ENCODE measurements at regions not wholly inside any gene's neighbourhood (a gene's known extent, or its start where the extent isn't known, plus 50 kb on each side); places are given as distances from the start of the nearest gene placed in this dataset.
"Not testable (repeated sequence)": the region's sequence is repeated elsewhere in the genome, so short reads cannot be mapped to it uniquely, and the experiment has no call there.

GRCh38 chr1:229905652-229906051, 161.4 kb upstream of the GALNT2 start:
- no peaks in the 10 kb centered on the region for H3K4me1 Mint-ChIP-seq (ENCODE audit: low read depth)
- intact Hi-C loops (cut with micrococcal nuclease), result no loop called here
- H3K4me3 Mint-ChIP-seq (ENCODE audit: low read depth), result no peak overlapping the region
- H3K27ac Mint-ChIP-seq, result no peak overlapping the region
- peaks cover 31% of the 10 kb centered on the region for H3K27me3 Mint-ChIP-seq (ENCODE audit: low read depth)
- no peak for DNase-seq (ENCODE audit: low spot score)
- no peaks in the 10 kb centered on the region for H3K9me3 Mint-ChIP-seq
- no peaks in the 10 kb centered on the region for H3K36me3 Mint-ChIP-seq (ENCODE audit: low read depth)

- H3K27me3 Mint-ChIP-seq (ENCODE audit: low read depth), result peaks cover 29% of the 10 kb centered on the region
- intact Hi-C loops (cut with micrococcal nuclease), result no loop called here
- no peaks in the 10 kb centered on the region for H3K36me3 Mint-ChIP-seq (ENCODE audit: low read depth)
- H3K4me1 Mint-ChIP-seq (ENCODE audit: low read depth), result no peaks in the 10 kb centered on the region
- H3K4me3 Mint-ChIP-seq (ENCODE audit: low read depth), result no peak overlapping the region
- DNase-seq (ENCODE audit: low spot score), result no peak
- H3K27ac Mint-ChIP-seq, result no peak overlapping the region
- no peaks in the 10 kb centered on the region for H3K9me3 Mint-ChIP-seq
Measured at GRCh38 chr1:229907884-229908638, 159.0 kb upstream of the GALNT2 start.

- Mint-ChIP-seq H3K9me3 (no peaks in the 10 kb centered on the region), H3K4me3 (ENCODE audit: low read depth) (no peak overlapping the region), H3K27me3 (ENCODE audit: low read depth) (peaks cover 26% of the 10 kb centered on the region), H3K36me3 (ENCODE audit: low read depth) (no peaks in the 10 kb centered on the region), H3K4me1 (ENCODE audit: low read depth) (no peaks in the 10 kb centered on the region), H3K27ac (no peak overlapping the region)
- no peak for DNase-seq (ENCODE audit: low spot score)
- intact Hi-C loops (cut with micrococcal nuclease), result no loop called here
Measured at GRCh38 chr1:229908689-229909088, 158.3 kb upstream of the GALNT2 start.

GRCh38 chr1:229913489-229913888, 153.5 kb upstream of the GALNT2 start:
- Mint-ChIP-seq H3K36me3 (ENCODE audit: low read depth) (no peaks in the 10 kb centered on the region), H3K27ac (no peak overlapping the region), H3K27me3 (ENCODE audit: low read depth) (peaks cover 20% of the 10 kb centered on the region), H3K9me3 (no peaks in the 10 kb centered on the region), H3K4me3 (ENCODE audit: low read depth) (no peak overlapping the region), H3K4me1 (ENCODE audit: low read depth) (no peaks in the 10 kb centered on the region)
- intact Hi-C loops (cut with micrococcal nuclease), result no loop called here
- DNase-seq (ENCODE audit: low spot score), result no peak

GRCh38 chr1:229919488-229919887, 147.6 kb upstream of the GALNT2 start:
- H3K4me1 Mint-ChIP-seq (ENCODE audit: low read depth); H3K9me3 Mint-ChIP-seq; H3K4me3 Mint-ChIP-seq (ENCODE audit: low read depth); H3K36me3 Mint-ChIP-seq (ENCODE audit: low read depth); intact Hi-C loops (cut with micrococcal nuclease); DNase-seq (ENCODE audit: low spot score); H3K27ac Mint-ChIP-seq; H3K27me3 Mint-ChIP-seq (ENCODE audit: low read depth): not testable (repeated sequence)

GRCh38 chr1:229920683-229921082, 146.4 kb upstream of the GALNT2 start:
- Mint-ChIP-seq H3K27ac (no peak overlapping the region), H3K9me3 (no peaks in the 10 kb centered on the region)

GRCh38 chr1:229922249-229922648, 144.8 kb upstream of the GALNT2 start:
- no peak for DNase-seq (ENCODE audit: low spot score)
- Mint-ChIP-seq H3K27ac (no peak overlapping the region), H3K4me3 (ENCODE audit: low read depth) (no peak overlapping the region), H3K9me3 (no peaks in the 10 kb centered on the region), H3K36me3 (ENCODE audit: low read depth) (no peaks in the 10 kb centered on the region), H3K4me1 (ENCODE audit: low read depth) (no peaks in the 10 kb centered on the region), H3K27me3 (ENCODE audit: low read depth) (peaks cover 15% of the 10 kb centered on the region)
- intact Hi-C loops (cut with micrococcal nuclease), result no loop called here

More at GRCh38 chr1:229920683-229921082, 146.4 kb upstream of the GALNT2 start:
- Mint-ChIP-seq H3K4me1 (ENCODE audit: low read depth) (no peaks in the 10 kb centered on the region), H3K27me3 (ENCODE audit: low read depth) (peaks cover 7% of the 10 kb centered on the region), H3K4me3 (ENCODE audit: low read depth) (no peak overlapping the region), H3K36me3 (ENCODE audit: low read depth) (no peaks in the 10 kb centered on the region)
- no peak for DNase-seq (ENCODE audit: low spot score)
- intact Hi-C loops (cut with micrococcal nuclease), result no loop called here

- no peaks in the 10 kb centered on the region for H3K4me1 Mint-ChIP-seq (ENCODE audit: low read depth)
- no peaks in the 10 kb centered on the region for H3K9me3 Mint-ChIP-seq
- DNase-seq (ENCODE audit: low spot score), result no peak
- peaks cover 21% of the 10 kb centered on the region for H3K27me3 Mint-ChIP-seq (ENCODE audit: low read depth)
- no peaks in the 10 kb centered on the region for H3K36me3 Mint-ChIP-seq (ENCODE audit: low read depth)
- no peak overlapping the region for H3K4me3 Mint-ChIP-seq (ENCODE audit: low read depth)
- H3K27ac Mint-ChIP-seq, result no peak overlapping the region
- intact Hi-C loops (cut with micrococcal nuclease), result no loop called here
Measured at GRCh38 chr1:229924639-229925038, 142.4 kb upstream of the GALNT2 start.

- H3K4me3 Mint-ChIP-seq (ENCODE audit: low read depth), result no peak overlapping the region
- no peaks in the 10 kb centered on the region for H3K36me3 Mint-ChIP-seq (ENCODE audit: low read depth)
- H3K4me1 Mint-ChIP-seq (ENCODE audit: low read depth), result no peaks in the 10 kb centered on the region
- H3K9me3 Mint-ChIP-seq, result no peaks in the 10 kb centered on the region
- H3K27me3 Mint-ChIP-seq (ENCODE audit: low read depth), result peaks cover 27% of the 10 kb centered on the region
- intact Hi-C loops (cut with micrococcal nuclease), result no loop called here
- H3K27ac Mint-ChIP-seq, result no peak overlapping the region
- no peak for DNase-seq (ENCODE audit: low spot score)
Measured at GRCh38 chr1:229928767-229929166, 138.3 kb upstream of the GALNT2 start.

- intact Hi-C loops (cut with micrococcal nuclease); H3K4me1 Mint-ChIP-seq (ENCODE audit: low read depth); H3K27ac Mint-ChIP-seq; H3K4me3 Mint-ChIP-seq (ENCODE audit: low read depth); H3K9me3 Mint-ChIP-seq; DNase-seq (ENCODE audit: low spot score); H3K36me3 Mint-ChIP-seq (ENCODE audit: low read depth): not testable (repeated sequence)
- H3K27me3 Mint-ChIP-seq (ENCODE audit: low read depth), result peaks cover 27% of the 10 kb centered on the region
Measured at GRCh38 chr1:229931751-229932150, 135.3 kb upstream of the GALNT2 start.

- H3K27ac Mint-ChIP-seq; intact Hi-C loops (cut with micrococcal nuclease); DNase-seq (ENCODE audit: low spot score); H3K9me3 Mint-ChIP-seq; H3K4me1 Mint-ChIP-seq (ENCODE audit: low read depth); H3K4me3 Mint-ChIP-seq (ENCODE audit: low read depth); H3K36me3 Mint-ChIP-seq (ENCODE audit: low read depth): not testable (repeated sequence)
- peaks cover 20% of the 10 kb centered on the region for H3K27me3 Mint-ChIP-seq (ENCODE audit: low read depth)
Measured at GRCh38 chr1:229935157-229935556, 131.9 kb upstream of the GALNT2 start.

GRCh38 chr1:229938551-229938950, 128.5 kb upstream of the GALNT2 start:
- H3K27me3 Mint-ChIP-seq (ENCODE audit: low read depth), result peaks cover 16% of the 10 kb centered on the region
- H3K27ac Mint-ChIP-seq, result no peak overlapping the region
- DNase-seq (ENCODE audit: low spot score), result no peak
- H3K9me3 Mint-ChIP-seq, result no peaks in the 10 kb centered on the region
- no peak overlapping the region for H3K4me3 Mint-ChIP-seq (ENCODE audit: low read depth)
- intact Hi-C loops (cut with micrococcal nuclease), result no loop called here
- H3K4me1 Mint-ChIP-seq (ENCODE audit: low read depth), result no peaks in the 10 kb centered on the region
- no peaks in the 10 kb centered on the region for H3K36me3 Mint-ChIP-seq (ENCODE audit: low read depth)

GRCh38 chr1:229940684-229941083, 126.4 kb upstream of the GALNT2 start:
- H3K36me3 Mint-ChIP-seq (ENCODE audit: low read depth), result no peaks in the 10 kb centered on the region
- intact Hi-C loops (cut with micrococcal nuclease), result no loop called here
- H3K27ac Mint-ChIP-seq, result no peak overlapping the region
- peaks cover 4% of the 10 kb centered on the region for H3K27me3 Mint-ChIP-seq (ENCODE audit: low read depth)
- H3K4me3 Mint-ChIP-seq (ENCODE audit: low read depth), result no peak overlapping the region
- no peaks in the 10 kb centered on the region for H3K4me1 Mint-ChIP-seq (ENCODE audit: low read depth)
- no peak for DNase-seq (ENCODE audit: low spot score)
- H3K9me3 Mint-ChIP-seq, result no peaks in the 10 kb centered on the region

GRCh38 chr1:229941160-229941559, 125.9 kb upstream of the GALNT2 start:
- Mint-ChIP-seq H3K36me3 (ENCODE audit: low read depth) (no peaks in the 10 kb centered on the region), H3K27me3 (ENCODE audit: low read depth) (peaks cover 4% of the 10 kb centered on the region), H3K4me1 (ENCODE audit: low read depth) (no peaks in the 10 kb centered on the region), H3K9me3 (no peaks in the 10 kb centered on the region), H3K4me3 (ENCODE audit: low read depth) (no peak overlapping the region), H3K27ac (no peak overlapping the region)
- intact Hi-C loops (cut with micrococcal nuclease), result no loop called here
- DNase-seq (ENCODE audit: low spot score), result no peak
